ENCODE measurements at regions not wholly inside any gene's neighbourhood (a gene's known extent, or its start where the extent isn't known, plus 50 kb on each side); places are given as distances from the start of the nearest gene placed in this dataset.

GRCh38 chr3:104178680-104179079, 1188.0 kb upstream of the ALCAM start:
- H3K27me3 ChIP-seq (ENCODE audit: insufficient read depth, low read length, poor library complexity) = no peaks in the 10 kb centered on the region
- H4K20me1 ChIP-seq (ENCODE audit: insufficient read depth, low read length) = no peaks in the 10 kb centered on the region
- TF ChIP-seq CTCF (IDR thresholded peaks at IDR 0.05; ENCODE audit: borderline replicate concordance, extremely low read depth, low read length, poor library complexity, severe bottlenecking) = no peak
- no peak for TF ChIP-seq EZH2 (IDR thresholded peaks at IDR 0.05; ENCODE audit: borderline replicate concordance, low read depth, low read length, severe bottlenecking)
- no peaks in the 10 kb centered on the region for H3K9me3 ChIP-seq (ENCODE audit: insufficient read depth, low read length, severe bottlenecking)
- no peak for DNase-seq
- H3K79me2 ChIP-seq (ENCODE audit: insufficient read depth, low read length) = no peaks in the 10 kb centered on the region
- H3K4me3 ChIP-seq (ENCODE audit: low read depth in 1 of 2, low read length in 2 of 2) = no peak overlapping the region
- no peak overlapping the region for H3K27ac ChIP-seq (ENCODE audit: low read length)
- no peaks in the 10 kb centered on the region for H3K4me1 ChIP-seq (ENCODE audit: insufficient read depth, low read length)
- no peak overlapping the region for H3K9ac ChIP-seq (ENCODE audit: low read depth, low read length)
- H2AFZ ChIP-seq (ENCODE audit: low read depth, low read length) = no peak overlapping the region
- no peak for ATAC-seq (ENCODE audit: insufficient read depth, low read depth)
- no peaks in the 10 kb centered on the region for H3K36me3 ChIP-seq (ENCODE audit: insufficient read depth, low read length)
- no peak overlapping the region for H3K4me2 ChIP-seq (ENCODE audit: insufficient read depth, low read length)

GRCh38 chr3:104180906-104181305, 1185.8 kb upstream of the ALCAM start:
- no peaks in the 10 kb centered on the region for H3K36me3 ChIP-seq (ENCODE audit: insufficient read depth, low read length)
- no peak overlapping the region for H3K9ac ChIP-seq (ENCODE audit: low read depth, low read length)
- no peak for TF ChIP-seq EZH2 (IDR thresholded peaks at IDR 0.05; ENCODE audit: borderline replicate concordance, low read depth, low read length, severe bottlenecking)
- no peak for TF ChIP-seq CTCF (IDR thresholded peaks at IDR 0.05; ENCODE audit: borderline replicate concordance, extremely low read depth, low read length, poor library complexity, severe bottlenecking)
- DNase-seq (no peak), ATAC-seq (ENCODE audit: insufficient read depth, low read depth) (no peak)
- no peaks in the 10 kb centered on the region for H4K20me1 ChIP-seq (ENCODE audit: insufficient read depth, low read length)
- H3K4me3 ChIP-seq (ENCODE audit: low read depth in 1 of 2, low read length in 2 of 2) = no peak overlapping the region
- no peak overlapping the region for H3K4me2 ChIP-seq (ENCODE audit: insufficient read depth, low read length)
- no peak overlapping the region for H3K27ac ChIP-seq (ENCODE audit: low read length)
- H3K9me3 ChIP-seq (ENCODE audit: insufficient read depth, low read length, severe bottlenecking) = no peaks in the 10 kb centered on the region
- H2AFZ ChIP-seq (ENCODE audit: low read depth, low read length) = no peak overlapping the region
- H3K27me3 ChIP-seq (ENCODE audit: insufficient read depth, low read length, poor library complexity) = no peaks in the 10 kb centered on the region
- no peaks in the 10 kb centered on the region for H3K79me2 ChIP-seq (ENCODE audit: insufficient read depth, low read length)
- no peaks in the 10 kb centered on the region for H3K4me1 ChIP-seq (ENCODE audit: insufficient read depth, low read length)

GRCh38 chr3:104190681-104191080, 1176.0 kb upstream of the ALCAM start:
- Histone ChIP-seq H3K4me3 (ENCODE audit: low read depth in 1 of 2, low read length in 2 of 2) (no peak overlapping the region), H3K27ac (ENCODE audit: low read length) (no peak overlapping the region), H3K27me3 (ENCODE audit: insufficient read depth, low read length, poor library complexity) (no peaks in the 10 kb centered on the region), H3K9me3 (ENCODE audit: insufficient read depth, low read length, severe bottlenecking) (no peaks in the 10 kb centered on the region), H3K4me1 (ENCODE audit: insufficient read depth, low read length) (no peaks in the 10 kb centered on the region), H4K20me1 (ENCODE audit: insufficient read depth, low read length) (no peaks in the 10 kb centered on the region), H3K9ac (ENCODE audit: low read depth, low read length) (no peak overlapping the region), H3K79me2 (ENCODE audit: insufficient read depth, low read length) (no peaks in the 10 kb centered on the region), H3K4me2 (ENCODE audit: insufficient read depth, low read length) (no peak overlapping the region), H3K36me3 (ENCODE audit: insufficient read depth, low read length) (no peaks in the 10 kb centered on the region), H2AFZ (ENCODE audit: low read depth, low read length) (no peak overlapping the region)
- DNase-seq (no peak), ATAC-seq (ENCODE audit: insufficient read depth, low read depth) (no peak)
- TF ChIP-seq CTCF (IDR thresholded peaks at IDR 0.05; ENCODE audit: borderline replicate concordance, extremely low read depth, low read length, poor library complexity, severe bottlenecking) = no peak
- no peak for TF ChIP-seq EZH2 (IDR thresholded peaks at IDR 0.05; ENCODE audit: borderline replicate concordance, low read depth, low read length, severe bottlenecking)

- H3K9me3 ChIP-seq (ENCODE audit: insufficient read depth, low read length, severe bottlenecking) = no peaks in the 10 kb centered on the region
- no peaks in the 10 kb centered on the region for H4K20me1 ChIP-seq (ENCODE audit: insufficient read depth, low read length)
- no peaks in the 10 kb centered on the region for H3K36me3 ChIP-seq (ENCODE audit: insufficient read depth, low read length)
- H3K4me3 ChIP-seq (ENCODE audit: low read depth in 1 of 2, low read length in 2 of 2) = no peak overlapping the region
- H3K4me2 ChIP-seq (ENCODE audit: insufficient read depth, low read length) = no peak overlapping the region
- ATAC-seq (ENCODE audit: insufficient read depth, low read depth) (no peak), DNase-seq (no peak)
- no peaks in the 10 kb centered on the region for H3K27me3 ChIP-seq (ENCODE audit: insufficient read depth, low read length, poor library complexity)
- no peaks in the 10 kb centered on the region for H3K4me1 ChIP-seq (ENCODE audit: insufficient read depth, low read length)
- TF ChIP-seq CTCF (IDR thresholded peaks at IDR 0.05; ENCODE audit: borderline replicate concordance, extremely low read depth, low read length, poor library complexity, severe bottlenecking) (no peak), EZH2 (IDR thresholded peaks at IDR 0.05; ENCODE audit: borderline replicate concordance, low read depth, low read length, severe bottlenecking) (no peak)
- H3K27ac ChIP-seq (ENCODE audit: low read length) = no peak overlapping the region
- H3K79me2 ChIP-seq (ENCODE audit: insufficient read depth, low read length) = no peaks in the 10 kb centered on the region
- no peak overlapping the region for H2AFZ ChIP-seq (ENCODE audit: low read depth, low read length)
- H3K9ac ChIP-seq (ENCODE audit: low read depth, low read length) = no peak overlapping the region
Measured at GRCh38 chr3:104198131-104198530, 1168.6 kb upstream of the ALCAM start.
